Progenitor cell of endocrine pancreas (in vitro differentiated cells): ENCODE measurements at regions not wholly inside any gene's neighbourhood (a gene's known extent, or its start where the extent isn't known, plus 50 kb on each side); places are given as distances from the start of the nearest gene placed in this dataset.

Experiments used
- DNase-seq: peaks from one replicate; pipeline ENCODE4 v3.0.0; 2021; ENCODE audit warnings: low spot score; ENCODE audit not compliant: unreplicated experiment
- H3K27ac Mint-ChIP-seq: 2 replicates; pipeline ENCODE4 v1.8.0; 2021; ENCODE audit warnings: mild to moderate bottlenecking, moderate library complexity, mixed read lengths
- H3K27me3 Mint-ChIP-seq: 2 replicates; pipeline ENCODE4 v1.8.0; 2021; ENCODE audit warnings: mixed read lengths
- H3K36me3 Mint-ChIP-seq: 2 replicates; pipeline ENCODE4 v1.8.0; 2022; ENCODE audit warnings: mixed read lengths; ENCODE audit not compliant: insufficient read depth
- H3K4me1 Mint-ChIP-seq: 2 replicates; pipeline ENCODE4 v1.8.0; 2021; ENCODE audit warnings: low read depth, mixed read lengths
- H3K4me3 Mint-ChIP-seq: 2 replicates; pipeline ENCODE4 v1.8.0; 2021; ENCODE audit warnings: low read depth, mild to moderate bottlenecking, moderate library complexity, mixed read lengths
- H3K9me3 Mint-ChIP-seq: 2 replicates; pipeline ENCODE4 v1.8.0; 2021; ENCODE audit warnings: low read depth, mixed read lengths
- CTCF ChIP-seq: fragments of 200-600 bp; sonication (generic); IDR thresholded peaks from one replicate; pipeline ENCODE4 v1.5.0; 2021; ENCODE audit warnings: antibody characterized with exemption, mild to moderate bottlenecking; ENCODE audit not compliant: unreplicated experiment

- Mint-ChIP-seq H3K4me1 (peaks cover 2% of the 10 kb centered on the region), H3K9me3 (no peaks in the 10 kb centered on the region), H3K27me3 (no peaks in the 10 kb centered on the region), H3K4me3 (no peak overlapping the region), H3K27ac (no peak overlapping the region), H3K36me3 (no peaks in the 10 kb centered on the region)
- no peak for TF ChIP-seq CTCF
- DNase-seq: no peak
Measured at GRCh38 chr3:152105446-152105845, 163.3 kb upstream of the MBNL1 start.

GRCh38 chr3:152109038-152109437 is 159.7 kb upstream of the MBNL1 start:
- Mint-ChIP-seq H3K27me3 (no peaks in the 10 kb centered on the region), H3K36me3 (no peaks in the 10 kb centered on the region), H3K27ac (no peak overlapping the region), H3K4me3 (no peak overlapping the region), H3K4me1 (no peaks in the 10 kb centered on the region), H3K9me3 (no peaks in the 10 kb centered on the region)
- DNase-seq: no peak
- TF ChIP-seq CTCF: no peak

- Mint-ChIP-seq H3K27ac (no peak overlapping the region), H3K27me3 (no peaks in the 10 kb centered on the region), H3K4me1 (no peaks in the 10 kb centered on the region), H3K36me3 (no peaks in the 10 kb centered on the region), H3K4me3 (no peak overlapping the region), H3K9me3 (no peaks in the 10 kb centered on the region)
- no peak for DNase-seq
- TF ChIP-seq CTCF: no peak
Measured at GRCh38 chr3:152113413-152113812, 155.3 kb upstream of the MBNL1 start.

GRCh38 chr3:152113992-152114651 is 154.6 kb upstream of the MBNL1 start:
- no peak for DNase-seq
- TF ChIP-seq CTCF: no peak
- Mint-ChIP-seq H3K4me3 (no peak overlapping the region), H3K9me3 (no peaks in the 10 kb centered on the region), H3K4me1 (no peaks in the 10 kb centered on the region), H3K36me3 (no peaks in the 10 kb centered on the region), H3K27ac (no peak overlapping the region), H3K27me3 (no peaks in the 10 kb centered on the region)

- Mint-ChIP-seq H3K4me3 (no peak overlapping the region), H3K9me3 (no peaks in the 10 kb centered on the region), H3K4me1 (no peaks in the 10 kb centered on the region), H3K36me3 (no peaks in the 10 kb centered on the region), H3K27ac (no peak overlapping the region), H3K27me3 (no peaks in the 10 kb centered on the region)
- no peak for TF ChIP-seq CTCF
- DNase-seq: no peak
Measured at GRCh38 chr3:152120601-152121269, 148.0 kb upstream of the MBNL1 start.
